HG03342 (cell line): ENCODE measurements at regions not wholly inside any gene's neighbourhood (a gene's known extent, or its start where the extent isn't known, plus 50 kb on each side); places are given as distances from the start of the nearest gene placed in this dataset.

Experiments
- ATAC-seq: cut with Tn5 transposase; IDR thresholded peaks from one replicate; pipeline ENCODE4 v1.9.1; 2021; ENCODE audit warnings: mild to moderate bottlenecking, moderate library complexity; ENCODE audit not compliant: unreplicated experiment

DNA sequence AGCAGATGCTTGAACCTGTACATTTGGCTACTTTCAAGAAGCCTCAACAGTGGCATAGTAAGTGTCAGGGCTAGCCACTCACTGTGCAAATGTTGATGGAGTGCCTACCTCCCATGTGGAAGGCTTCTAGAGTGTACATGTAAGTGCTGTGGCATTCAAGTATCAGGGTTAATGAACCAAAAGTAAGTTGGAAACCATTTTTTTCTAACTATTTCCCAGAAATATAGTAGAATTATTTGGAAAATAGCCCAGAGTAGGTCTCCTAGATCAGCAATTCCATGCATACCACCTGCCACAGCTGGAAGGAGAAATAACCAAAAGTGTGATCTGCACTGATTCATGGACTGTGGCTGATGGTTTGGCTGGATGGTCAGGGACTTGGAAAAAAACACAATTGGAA is 53.3 kb downstream of the FOXD1 start:
- ATAC-seq, result no peak

DNA sequence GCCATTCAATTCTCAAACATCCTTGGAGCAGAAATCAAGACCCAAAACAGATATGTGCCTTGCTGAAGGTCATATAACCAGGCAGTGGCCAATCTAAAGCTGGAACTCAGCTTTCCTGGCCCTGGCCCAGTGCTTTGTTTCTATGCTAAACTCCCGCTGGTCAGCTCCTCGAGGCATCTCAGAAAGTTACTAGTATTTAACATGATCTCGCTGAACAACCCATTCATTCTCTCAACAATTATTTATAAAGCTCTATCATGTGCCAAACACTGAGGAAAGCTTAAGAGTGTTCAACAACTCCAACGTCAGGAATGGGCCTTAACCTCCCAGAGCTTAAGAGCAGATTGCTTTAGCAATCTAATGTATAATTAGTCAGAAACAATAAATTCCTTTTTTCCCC is 54.0 kb downstream of the FOXD1 start:
- no peak for ATAC-seq

DNA sequence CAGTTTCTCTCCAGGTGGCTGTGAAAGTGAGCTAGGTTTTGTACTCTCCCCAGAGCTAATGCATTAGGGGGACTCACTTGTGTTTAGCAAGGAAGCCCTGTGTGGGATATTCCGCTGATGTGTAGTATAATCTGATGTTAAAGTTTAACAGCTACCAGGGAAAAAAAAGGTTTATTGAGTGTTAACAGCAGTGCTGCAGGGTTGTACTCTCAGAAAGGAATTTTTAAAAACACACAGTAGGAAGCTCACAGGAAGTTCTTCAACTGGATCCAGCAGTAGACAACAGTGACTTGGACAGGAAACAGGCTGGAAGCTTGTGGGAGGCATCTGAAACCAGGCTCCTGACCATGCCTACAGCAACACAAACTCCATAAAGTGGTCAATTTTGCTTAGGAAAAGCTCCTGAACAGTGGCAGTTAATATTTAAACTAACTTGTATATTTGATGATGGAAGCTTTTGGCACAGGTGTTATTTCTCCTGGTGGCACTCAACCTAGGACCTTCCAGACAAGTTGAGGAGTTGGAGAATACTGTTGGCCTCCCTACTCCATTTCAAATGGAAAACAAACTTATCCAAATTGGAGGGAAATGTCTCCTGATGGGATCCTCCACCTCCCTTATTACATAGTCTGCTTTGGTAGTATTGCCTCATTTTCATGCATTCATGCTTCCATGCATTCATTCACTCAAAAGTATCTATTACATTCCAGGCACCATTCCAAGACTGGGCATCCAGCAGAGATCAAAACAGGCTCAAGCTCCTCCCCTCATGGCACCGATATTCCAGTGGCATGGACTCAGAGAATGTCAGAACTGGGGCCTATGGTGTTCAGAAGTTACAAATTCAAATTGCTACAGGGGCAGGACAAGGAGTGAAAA is 54.7 kb downstream of the FOXD1 start:
- no peak for ATAC-seq

DNA sequence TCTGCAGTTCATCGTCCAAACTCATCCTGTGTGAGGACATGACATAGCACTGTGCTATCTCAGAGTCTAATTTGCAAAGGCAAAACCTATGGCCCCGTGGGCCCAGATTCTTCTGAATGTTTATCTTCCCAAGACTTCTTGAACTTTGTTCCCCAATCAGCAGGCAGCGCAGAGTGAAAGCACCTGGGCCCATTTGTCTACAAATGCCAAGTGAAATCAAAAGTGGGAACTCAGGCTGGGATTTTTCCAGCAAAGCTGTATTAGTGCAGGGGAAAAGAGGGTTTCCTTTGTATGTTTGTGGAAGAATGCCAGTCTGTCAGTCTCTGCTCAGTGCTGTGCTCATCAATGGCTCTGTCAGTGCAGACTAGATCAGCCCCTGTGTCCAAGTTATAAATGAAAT is 55.8 kb downstream of the FOXD1 start:
- no peak for ATAC-seq

DNA sequence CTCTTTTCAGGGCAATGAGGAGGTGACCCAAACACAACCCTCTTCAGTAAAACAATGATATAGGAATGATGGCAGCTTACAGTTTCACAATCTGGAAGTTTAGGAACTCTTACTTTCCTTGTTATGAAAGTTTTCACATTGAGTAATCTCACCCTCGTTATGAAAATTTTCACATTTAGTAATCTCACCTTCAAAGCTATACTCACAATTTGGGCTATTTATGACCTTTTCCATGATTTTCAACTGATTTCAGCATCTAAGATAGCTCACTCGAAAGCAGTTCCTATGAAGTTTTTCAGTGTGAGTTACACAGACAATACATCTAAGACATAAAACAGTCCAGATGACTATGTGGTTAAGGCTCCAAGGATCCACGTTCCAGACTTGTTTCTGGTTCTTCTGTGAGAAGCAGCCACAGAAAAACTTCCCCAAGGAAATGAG is 57.1 kb downstream of the FOXD1 start:
- no peak for ATAC-seq

DNA sequence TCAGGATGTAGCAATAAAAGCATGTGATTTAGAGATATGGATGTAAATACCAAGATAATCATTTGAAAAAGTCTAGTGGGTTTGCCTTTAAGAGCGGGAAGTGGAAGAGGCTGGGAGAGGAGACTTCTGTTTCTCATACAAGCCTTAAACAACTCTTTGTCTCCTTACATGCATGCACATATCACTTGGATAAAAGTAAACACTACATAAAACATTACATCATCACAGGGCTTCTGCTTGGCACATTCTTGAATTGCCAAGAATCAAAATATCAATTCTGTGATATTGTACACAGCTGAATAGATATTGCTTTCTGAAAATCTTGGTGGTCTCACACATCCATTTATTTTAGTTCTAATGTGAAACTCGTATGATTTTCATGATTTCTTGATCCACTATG is 57.6 kb downstream of the FOXD1 start:
- no peak for ATAC-seq

DNA sequence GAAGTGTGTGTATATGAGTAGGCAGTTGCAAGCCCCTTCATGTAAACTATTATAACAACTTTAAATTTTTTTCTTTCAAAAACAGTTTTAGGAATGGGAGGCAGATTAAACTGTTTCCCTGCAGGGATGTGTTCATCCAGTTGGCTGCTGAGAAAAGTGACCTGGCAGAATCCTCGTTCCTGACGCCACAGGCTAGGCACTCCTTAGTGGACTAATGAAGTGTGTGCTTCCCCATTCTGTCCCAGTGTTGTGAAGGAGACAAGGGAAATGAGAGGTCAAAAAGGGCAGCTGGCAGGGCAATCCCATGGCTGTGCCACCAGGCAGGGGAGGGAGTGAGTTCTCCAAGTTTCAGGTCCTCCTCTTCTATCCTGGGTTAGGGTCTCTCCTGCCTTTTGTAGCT is 59.8 kb downstream of the FOXD1 start:
- no peak for ATAC-seq

DNA sequence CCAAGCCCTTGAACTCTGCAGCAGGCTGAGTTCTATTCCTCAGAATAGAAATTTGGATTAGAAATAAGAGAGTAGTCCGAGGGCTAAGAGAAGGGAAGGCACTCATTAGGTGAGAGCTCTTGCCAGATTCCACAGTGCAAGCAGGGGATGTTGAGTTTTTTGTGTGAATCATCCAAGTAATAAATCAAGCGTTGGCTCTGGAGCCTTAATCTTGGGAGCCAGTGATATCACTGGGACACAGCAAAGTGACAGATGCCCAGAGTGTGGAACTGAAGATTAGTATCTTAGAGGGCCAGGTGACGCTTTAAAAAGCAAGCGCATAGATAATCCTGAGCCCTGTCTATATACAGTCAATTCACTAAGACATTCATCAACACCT is 60.3 kb downstream of the FOXD1 start:
- ATAC-seq, result no peak

DNA sequence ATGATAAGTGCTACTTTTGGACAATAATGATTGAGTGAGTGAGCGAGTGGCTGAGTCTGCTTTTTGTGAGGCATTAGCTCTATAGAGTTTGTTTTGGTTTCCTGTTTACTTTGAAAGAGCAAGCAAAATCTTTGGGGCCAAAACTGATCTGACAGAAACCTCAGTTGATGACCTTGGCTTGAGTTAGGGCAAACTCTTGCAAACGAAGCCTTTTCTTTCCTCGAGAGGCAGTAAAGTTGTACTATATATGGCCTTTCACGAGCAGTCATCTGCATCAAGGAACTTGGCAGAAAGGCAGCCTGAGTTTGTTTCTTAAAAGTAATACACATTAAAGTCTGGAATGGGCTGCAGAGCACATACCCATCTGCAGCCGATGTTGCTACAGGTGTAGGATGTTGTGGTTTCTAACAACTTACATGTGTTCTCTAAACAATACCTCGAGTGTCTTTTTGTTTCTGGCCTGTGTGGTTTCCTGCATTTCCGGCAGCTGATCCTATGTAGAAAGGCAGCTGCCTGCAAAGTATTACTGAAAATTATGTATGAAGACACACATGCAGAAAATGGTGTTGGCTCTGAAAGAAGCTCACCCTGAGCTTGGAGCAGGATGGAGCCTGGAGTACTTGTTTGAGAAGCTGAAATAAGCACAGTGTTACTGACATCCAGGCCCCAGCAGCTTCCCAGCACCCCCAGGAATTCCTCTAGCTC is 60.8 kb downstream of the FOXD1 start:
- ATAC-seq, result peak; percentile 93

DNA sequence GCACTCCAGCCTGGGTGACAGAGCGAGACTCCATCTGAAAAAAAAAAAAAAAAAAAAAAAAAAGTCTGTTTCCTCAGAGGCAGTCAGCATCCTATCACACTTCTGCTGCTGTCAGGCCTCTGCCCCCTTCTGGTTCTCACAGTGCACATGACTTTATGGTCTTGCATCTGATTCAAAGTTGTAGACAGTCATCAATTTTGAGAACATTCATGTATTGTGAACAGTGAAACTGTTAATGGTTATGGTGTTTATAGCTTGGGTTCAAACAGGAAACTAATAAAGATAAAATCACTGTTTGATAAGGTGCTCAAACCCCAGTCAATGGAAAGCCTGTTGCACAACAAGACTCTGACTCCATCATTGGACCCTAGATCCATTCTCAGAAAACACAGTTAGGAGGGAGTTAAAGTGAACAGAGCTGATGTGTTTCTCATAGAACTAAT is 61.4 kb downstream of the FOXD1 start:
- ATAC-seq, result peak; percentile 35

DNA sequence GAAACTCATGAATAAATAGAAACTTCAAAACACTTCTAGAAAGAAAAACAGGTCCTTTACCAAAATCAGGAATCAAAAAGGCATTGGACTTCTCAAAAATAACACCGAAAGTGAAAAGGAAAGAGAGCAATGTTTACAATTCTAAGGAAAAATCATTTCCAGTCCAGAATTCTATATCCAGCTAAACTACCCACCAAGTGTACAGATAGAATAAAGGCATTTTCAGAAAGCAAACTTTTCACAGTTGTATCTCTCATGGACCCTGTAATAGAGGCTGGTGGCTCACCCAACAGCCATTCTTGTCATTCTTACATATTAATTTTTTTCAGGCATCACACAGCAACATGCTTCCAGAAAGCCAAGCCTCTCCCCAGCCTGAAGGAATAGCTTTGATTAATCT is 63.7 kb downstream of the FOXD1 start:
- no peak for ATAC-seq

DNA sequence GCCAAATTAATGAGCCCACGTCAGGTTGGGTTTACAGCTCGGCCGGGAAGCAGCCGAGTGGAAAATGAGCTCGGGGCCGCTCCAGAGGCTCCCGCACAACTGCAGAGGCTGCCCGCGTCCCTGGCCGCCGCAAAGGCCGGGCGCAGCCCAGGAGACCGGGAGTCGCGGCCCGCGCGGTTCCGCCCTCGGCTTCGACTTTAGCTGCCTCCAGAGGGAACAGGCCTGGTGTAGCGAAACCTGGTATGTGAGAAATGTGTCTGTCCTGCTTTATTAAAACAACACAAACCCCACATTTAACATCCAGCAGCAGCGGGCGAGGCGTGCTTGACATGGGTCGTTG is 66.2 kb downstream of the FOXD1 start:
- no peak for ATAC-seq

DNA sequence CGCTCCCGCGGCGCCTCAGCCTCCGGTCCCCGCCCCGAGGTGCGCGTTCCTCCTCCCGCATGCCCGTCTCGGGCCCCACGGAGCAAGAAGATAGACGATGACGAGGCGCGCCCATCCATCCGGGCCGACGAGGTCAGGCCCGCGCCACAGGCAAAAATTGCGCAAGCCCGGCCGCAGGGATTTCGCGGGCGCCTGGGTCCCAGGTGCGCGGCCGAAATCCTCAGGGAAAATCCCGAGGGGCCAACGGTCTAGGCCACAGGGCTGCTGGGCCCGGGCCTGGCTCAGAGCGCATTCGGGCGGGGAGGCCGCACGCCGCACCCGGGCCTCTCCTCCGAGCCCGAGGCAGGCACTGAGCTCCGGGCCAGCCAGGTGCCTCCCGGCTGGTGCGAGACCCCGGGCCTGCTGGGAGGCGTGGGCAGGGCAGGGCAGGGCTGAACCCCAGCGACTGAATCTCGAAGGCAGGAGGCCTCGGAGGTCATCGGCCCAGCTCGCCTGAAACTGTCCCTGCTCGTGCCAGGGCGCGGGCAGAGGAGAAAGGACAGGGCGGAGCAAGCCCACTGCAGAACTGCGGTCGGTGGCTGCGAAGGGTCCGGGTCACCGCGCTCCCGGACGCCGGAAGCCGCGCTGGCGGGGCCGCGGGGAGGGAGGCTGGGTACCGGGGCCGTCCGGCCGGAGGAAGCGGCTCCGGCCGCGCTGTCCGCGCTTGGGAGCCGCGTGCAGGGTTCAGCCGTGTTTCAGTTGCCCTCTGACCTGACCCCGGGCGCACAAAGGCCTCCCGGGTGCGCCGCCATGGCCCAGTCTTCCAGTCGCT is 66.8 kb downstream of the FOXD1 start:
- no peak for ATAC-seq

DNA sequence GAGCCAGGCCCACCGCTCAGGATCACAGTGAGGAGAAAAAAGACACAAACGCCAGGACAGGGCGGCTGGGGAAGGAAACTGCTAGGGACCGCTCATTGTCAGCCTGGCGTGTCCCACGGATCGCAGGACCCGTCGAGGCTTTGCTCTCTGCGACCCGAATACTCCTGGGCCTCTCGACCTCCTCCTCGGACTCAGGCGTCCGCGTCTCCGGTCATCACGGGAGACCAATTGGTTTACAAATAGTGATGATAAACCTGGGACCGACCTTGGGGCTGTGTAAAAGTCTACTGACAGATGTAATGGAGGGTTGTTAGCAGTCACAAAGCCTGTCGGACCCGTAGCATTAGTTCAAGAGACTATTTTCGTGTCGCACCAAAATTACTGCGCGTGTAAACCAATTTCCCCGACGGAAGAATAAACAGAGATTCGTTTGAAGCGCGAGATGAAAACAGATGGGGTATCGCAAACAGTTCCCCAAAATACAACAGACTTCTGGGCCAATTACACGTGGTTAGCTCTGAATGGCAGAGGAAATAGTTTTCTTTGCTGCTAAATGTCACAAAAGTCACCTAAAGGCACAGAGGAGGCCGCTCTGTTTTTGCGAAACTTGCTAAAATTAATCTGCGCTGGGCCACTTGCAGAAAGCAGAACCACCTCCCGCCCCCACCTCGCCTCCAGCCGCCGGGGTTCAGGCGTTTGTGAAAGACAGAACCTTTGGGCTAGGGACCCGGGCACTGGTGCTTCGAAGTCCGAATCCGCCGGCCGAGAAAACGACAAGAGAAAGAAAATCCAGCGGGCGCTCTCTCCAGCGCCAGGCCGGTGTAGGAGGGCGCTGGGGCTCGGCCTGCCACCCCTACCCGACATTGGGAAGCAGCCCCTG is 67.6 kb downstream of the FOXD1 start:
- ATAC-seq, result no peak

DNA sequence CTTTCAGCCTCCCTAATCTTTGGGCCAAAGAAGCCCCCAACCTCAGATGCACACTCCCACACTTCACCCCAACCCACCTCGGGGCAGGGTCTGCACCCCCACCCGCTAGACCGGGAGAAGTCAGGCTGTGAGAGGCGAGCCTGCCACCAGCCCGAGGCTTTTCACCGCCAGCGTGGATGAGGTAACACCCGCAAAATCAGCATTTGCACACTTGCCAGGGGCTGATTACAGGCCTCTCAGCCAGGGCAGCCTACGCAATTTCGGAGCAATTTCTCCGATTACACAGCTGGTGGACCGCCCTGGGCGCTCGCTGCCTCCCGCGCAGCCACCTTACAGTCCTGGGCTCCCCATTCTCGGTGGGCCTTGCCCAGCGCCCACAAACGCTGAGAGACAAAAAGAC is 68.5 kb downstream of the FOXD1 start:
- no peak for ATAC-seq

DNA sequence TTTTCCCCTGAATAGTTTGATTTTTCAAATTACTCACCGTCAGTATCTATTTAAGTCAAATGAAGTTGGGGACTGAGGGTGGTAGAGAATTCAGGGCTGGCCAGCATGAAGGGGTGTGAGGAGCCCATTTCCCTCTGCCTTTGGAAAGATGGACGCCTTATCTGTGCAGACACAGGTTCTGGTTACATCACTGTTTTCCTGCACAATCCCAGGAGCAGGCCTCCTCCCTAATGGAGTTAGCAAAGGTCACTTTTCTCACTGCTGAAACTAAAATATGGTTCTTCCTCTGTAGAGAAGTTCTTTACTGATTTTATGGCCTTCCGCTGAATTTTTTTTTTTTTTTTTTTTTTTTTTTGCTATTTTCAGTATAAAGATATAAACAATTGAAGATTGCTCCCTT is 69.1 kb downstream of the FOXD1 start:
- ATAC-seq, result no peak

DNA sequence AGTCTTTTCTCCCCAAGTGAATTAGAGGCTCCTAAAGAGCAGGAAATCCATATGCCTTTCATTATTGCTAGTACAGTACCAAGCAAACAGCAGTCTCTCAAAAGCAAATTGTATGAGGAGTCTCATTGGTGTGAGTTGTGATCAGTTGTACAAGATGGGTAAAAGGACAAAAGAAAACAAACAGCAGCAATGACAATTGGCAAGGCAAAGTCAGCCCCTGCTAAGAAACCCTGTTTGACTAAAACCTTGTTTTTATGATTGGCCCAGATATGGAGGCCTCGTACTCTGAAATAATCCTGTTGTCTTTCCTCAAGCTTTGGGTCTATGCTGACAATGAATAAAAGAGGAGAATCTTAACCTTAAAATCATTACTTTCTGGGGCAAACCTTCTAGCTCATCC is 69.8 kb downstream of the FOXD1 start:
- no peak for ATAC-seq

DNA sequence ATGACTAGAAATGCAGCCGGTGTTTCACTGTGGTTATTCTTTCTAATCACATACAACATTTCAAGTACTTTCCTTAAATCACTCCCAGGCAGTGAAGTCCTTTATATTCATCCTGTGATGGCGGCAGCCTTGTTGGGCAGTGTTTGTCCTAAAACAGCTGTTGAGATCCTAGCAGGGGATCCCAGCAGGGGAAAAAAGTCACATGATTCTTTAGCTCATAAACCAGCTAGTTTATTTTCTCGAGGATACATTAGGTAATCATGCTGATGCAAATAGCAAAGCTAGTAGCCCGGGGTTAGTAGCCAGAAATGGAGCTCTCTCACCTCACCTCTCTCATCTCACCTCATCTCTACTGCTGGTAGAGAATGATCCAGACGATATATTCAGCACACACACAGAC is 70.5 kb downstream of the FOXD1 start:
- no peak for ATAC-seq

DNA sequence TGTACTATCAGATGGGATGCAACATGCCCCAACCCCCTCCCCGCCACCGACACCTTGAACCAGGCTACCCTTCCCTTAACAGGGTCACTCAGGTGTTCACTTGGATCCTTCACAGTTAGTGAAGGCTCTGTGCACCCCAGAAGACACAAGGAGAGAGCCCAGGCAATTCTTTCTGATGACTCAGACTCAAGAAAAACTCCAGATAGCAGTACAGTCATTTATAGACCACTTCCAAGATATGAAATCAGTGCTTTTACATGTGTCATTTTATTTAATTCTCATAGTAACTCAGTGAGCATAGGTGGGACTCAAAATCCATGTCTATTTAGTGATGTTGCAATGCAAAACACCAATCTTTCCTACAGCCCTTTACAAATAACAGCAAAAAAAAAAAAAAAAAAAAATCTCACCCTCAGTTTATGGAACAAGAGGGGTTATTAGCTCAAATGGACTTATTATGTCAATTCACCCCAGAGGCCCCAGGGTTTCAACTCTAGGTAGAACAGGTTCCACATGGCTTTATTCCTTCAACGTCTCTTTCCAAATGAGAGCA is 71.9 kb downstream of the FOXD1 start:
- ATAC-seq, result no peak

DNA sequence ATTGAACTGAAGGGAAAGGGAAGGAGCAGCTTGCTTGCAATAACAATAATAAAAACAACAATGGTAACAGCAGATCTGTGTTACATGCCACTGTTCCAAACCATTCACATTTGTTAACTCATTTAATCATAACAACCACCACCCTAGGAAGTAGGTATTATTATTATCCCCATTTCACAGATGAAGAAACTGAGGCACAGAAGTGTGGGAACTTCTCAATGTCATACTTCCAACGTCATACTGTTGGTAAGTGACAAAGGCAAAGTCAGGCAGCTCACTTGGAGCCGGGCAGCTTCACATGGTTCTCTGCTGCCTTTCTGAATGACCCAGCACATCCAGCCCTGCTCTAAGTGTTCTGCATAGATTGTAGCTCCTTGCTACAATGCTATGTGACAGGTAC is 72.6 kb downstream of the FOXD1 start:
- no peak for ATAC-seq

DNA sequence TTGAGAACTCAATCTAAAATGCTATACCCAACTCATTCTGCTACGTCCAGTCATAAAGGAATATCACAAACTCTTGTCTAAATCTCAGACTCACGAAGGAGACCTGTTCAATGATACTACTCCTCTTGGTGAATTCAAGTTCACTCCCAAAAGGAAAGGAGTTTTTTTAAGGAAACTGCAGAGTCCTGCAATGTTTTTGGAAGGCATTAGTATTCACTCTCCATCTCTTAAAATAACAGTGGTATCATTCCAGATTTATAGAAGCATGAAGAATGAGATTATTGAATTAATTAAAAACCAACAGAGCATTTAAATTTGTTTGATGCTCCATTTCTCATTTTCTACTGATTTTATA is 73.4 kb downstream of the FOXD1 start:
- ATAC-seq, result no peak
